HepG2 (cell line): ENCODE measurements at regions not wholly inside any gene's neighbourhood (a gene's known extent, or its start where the extent isn't known, plus 50 kb on each side); places are given as distances from the start of the nearest gene placed in this dataset.

ENCODE experiments used
- MTA3 ChIP-seq: sonication (generic); formaldehyde crosslinking; IDR thresholded peaks from 2 replicates; pipeline ENCODE4 v1.4.0; 2020; ENCODE audit warnings: missing genetic modification reagents
- STAG1 ChIP-seq: sonication (generic); formaldehyde crosslinking; IDR thresholded peaks from 2 replicates; pipeline ENCODE4 v1.4.0; 2020; ENCODE audit warnings: missing genetic modification reagents
- ZNF207 ChIP-seq: fragments of 450-650 bp; IDR thresholded peaks from 2 replicates; pipeline ENCODE4 v1.6.1; 2016; ENCODE audit warnings: antibody characterized with exemption, borderline replicate concordance
- ZNF543 ChIP-seq: sonication (generic); formaldehyde crosslinking; IDR thresholded peaks from 2 replicates; pipeline ENCODE4 v1.4.0; 2020; ENCODE audit warnings: mild to moderate bottlenecking, missing genetic modification reagents
- ZNF724P ChIP-seq: sonication (generic); formaldehyde crosslinking; IDR thresholded peaks from 2 replicates; pipeline ENCODE4 v1.8.0; 2022; ENCODE audit warnings: missing genetic modification reagents, borderline replicate concordance
- TF ChIP-seq, protein P1 (sequence below): sonication (generic); formaldehyde crosslinking; IDR thresholded peaks from 2 replicates; pipeline ENCODE4 v1.4.0; 2020; ENCODE audit warnings: missing genetic modification reagents
- TF ChIP-seq, protein P2 (sequence below), 2 experiments: sonication (generic) in 1 of 2; formaldehyde crosslinking in 1 of 2; IDR thresholded peaks; 2 replicates each; pipeline versions ENCODE4 v1.4.0 to v1.6.1; 2016 to 2020; ENCODE audit warnings: borderline replicate concordance in 1 of 2, low read depth in 1 of 2, mild to moderate bottlenecking in 1 of 2, missing genetic modification reagents in 1 of 2
- TF ChIP-seq, protein P3 (sequence below): sonication (generic); formaldehyde crosslinking; IDR thresholded peaks from 2 replicates; pipeline ENCODE4 v1.5.0; 2020; ENCODE audit warnings: mild to moderate bottlenecking, missing genetic modification reagents

DNA sequence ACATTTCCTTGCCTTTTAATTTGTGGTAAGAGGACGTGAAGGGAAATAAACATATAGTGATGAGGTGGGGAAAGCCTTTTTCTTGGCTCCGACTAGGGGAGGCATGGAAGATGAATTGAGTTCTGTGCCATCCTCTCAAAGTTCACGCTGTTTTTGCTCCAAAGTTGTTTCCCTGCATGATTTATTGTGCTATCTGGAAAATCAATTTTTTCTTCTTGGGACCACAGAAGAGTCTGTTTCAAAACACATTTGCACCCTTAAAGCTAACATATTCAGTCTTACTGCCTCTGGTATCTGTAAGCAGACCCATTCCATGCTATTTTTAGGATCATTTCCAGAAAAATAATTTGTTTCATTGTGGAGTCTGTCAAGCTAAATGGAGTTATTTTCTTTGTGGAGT is 57.6 kb upstream of the KCNG1 start (continued):
- TF ChIP-seq, protein P1, sequence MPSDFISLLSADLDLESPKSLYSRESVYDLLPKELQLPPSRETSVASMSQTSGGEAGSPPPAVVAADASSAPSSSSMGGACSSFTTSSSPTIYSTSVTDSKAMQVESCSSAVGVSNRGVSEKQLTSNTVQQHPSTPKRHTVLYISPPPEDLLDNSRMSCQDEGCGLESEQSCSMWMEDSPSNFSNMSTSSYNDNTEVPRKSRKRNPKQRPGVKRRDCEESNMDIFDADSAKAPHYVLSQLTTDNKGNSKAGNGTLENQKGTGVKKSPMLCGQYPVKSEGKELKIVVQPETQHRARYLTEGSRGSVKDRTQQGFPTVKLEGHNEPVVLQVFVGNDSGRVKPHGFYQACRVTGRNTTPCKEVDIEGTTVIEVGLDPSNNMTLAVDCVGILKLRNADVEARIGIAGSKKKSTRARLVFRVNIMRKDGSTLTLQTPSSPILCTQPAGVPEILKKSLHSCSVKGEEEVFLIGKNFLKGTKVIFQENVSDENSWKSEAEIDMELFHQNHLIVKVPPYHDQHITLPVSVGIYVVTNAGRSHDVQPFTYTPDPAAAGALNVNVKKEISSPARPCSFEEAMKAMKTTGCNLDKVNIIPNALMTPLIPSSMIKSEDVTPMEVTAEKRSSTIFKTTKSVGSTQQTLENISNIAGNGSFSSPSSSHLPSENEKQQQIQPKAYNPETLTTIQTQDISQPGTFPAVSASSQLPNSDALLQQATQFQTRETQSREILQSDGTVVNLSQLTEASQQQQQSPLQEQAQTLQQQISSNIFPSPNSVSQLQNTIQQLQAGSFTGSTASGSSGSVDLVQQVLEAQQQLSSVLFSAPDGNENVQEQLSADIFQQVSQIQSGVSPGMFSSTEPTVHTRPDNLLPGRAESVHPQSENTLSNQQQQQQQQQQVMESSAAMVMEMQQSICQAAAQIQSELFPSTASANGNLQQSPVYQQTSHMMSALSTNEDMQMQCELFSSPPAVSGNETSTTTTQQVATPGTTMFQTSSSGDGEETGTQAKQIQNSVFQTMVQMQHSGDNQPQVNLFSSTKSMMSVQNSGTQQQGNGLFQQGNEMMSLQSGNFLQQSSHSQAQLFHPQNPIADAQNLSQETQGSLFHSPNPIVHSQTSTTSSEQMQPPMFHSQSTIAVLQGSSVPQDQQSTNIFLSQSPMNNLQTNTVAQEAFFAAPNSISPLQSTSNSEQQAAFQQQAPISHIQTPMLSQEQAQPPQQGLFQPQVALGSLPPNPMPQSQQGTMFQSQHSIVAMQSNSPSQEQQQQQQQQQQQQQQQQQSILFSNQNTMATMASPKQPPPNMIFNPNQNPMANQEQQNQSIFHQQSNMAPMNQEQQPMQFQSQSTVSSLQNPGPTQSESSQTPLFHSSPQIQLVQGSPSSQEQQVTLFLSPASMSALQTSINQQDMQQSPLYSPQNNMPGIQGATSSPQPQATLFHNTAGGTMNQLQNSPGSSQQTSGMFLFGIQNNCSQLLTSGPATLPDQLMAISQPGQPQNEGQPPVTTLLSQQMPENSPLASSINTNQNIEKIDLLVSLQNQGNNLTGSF, result no peak
- TF ChIP-seq STAG1 (no peak), ZNF207 (no peak), MTA3 (CRISPR knock-in tag) (no peak), ZNF724P (CRISPR knock-in tag) (no peak), ZNF543 (CRISPR knock-in tag) (no peak)
- TF ChIP-seq, protein P2, sequence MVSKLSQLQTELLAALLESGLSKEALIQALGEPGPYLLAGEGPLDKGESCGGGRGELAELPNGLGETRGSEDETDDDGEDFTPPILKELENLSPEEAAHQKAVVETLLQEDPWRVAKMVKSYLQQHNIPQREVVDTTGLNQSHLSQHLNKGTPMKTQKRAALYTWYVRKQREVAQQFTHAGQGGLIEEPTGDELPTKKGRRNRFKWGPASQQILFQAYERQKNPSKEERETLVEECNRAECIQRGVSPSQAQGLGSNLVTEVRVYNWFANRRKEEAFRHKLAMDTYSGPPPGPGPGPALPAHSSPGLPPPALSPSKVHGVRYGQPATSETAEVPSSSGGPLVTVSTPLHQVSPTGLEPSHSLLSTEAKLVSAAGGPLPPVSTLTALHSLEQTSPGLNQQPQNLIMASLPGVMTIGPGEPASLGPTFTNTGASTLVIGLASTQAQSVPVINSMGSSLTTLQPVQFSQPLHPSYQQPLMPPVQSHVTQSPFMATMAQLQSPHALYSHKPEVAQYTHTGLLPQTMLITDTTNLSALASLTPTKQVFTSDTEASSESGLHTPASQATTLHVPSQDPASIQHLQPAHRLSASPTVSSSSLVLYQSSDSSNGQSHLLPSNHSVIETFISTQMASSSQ (IDR thresholded peaks at IDR 0.05; ENCODE audit: low read depth), result no peak
- TF ChIP-seq, protein P2 (CRISPR knock-in tag; IDR thresholded peaks at IDR 0.05; ENCODE audit: borderline replicate concordance), result no peak
- TF ChIP-seq, protein P3, sequence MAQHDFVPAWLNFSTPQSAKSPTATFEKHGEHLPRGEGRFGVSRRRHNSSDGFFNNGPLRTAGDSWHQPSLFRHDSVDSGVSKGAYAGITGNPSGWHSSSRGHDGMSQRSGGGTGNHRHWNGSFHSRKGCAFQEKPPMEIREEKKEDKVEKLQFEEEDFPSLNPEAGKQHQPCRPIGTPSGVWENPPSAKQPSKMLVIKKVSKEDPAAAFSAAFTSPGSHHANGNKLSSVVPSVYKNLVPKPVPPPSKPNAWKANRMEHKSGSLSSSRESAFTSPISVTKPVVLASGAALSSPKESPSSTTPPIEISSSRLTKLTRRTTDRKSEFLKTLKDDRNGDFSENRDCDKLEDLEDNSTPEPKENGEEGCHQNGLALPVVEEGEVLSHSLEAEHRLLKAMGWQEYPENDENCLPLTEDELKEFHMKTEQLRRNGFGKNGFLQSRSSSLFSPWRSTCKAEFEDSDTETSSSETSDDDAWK (CRISPR knock-in tag), result no peak
